NCI-H146 treated with DMSO at 0.1 percent for 48 hours (cell line): ENCODE measurements at regions not wholly inside any gene's neighbourhood (a gene's known extent, or its start where the extent isn't known, plus 50 kb on each side); places are given as distances from the start of the nearest gene placed in this dataset.

ENCODE experiments used
- DNase-seq: peaks from one replicate; lab custom pipeline; 2025; ENCODE audit not compliant: unreplicated experiment; lab: John Stamatoyannopoulos, UW

GRCh38 chr1:115233598-115233997, 104.5 kb downstream of the NGF start:
- DNase-seq, result no peak

- no peak for DNase-seq
Measured at GRCh38 chr1:115230281-115230680, 107.8 kb downstream of the NGF start.

- DNase-seq, result no peak
Measured at GRCh38 chr1:115229016-115229415, 109.0 kb downstream of the NGF start.

- DNase-seq, result no peak
Measured at GRCh38 chr1:115228191-115228590, 109.9 kb downstream of the NGF start.

GRCh38 chr1:115227346-115228082, 110.5 kb downstream of the NGF start:
- no peak for DNase-seq

GRCh38 chr1:115225993-115226685, 111.9 kb downstream of the NGF start:
- no peak for DNase-seq

GRCh38 chr1:115224636-115225035, 113.4 kb downstream of the NGF start:
- peak; percentile 46 for DNase-seq

GRCh38 chr1:115222616-115223402, 115.2 kb downstream of the NGF start:
- DNase-seq, result no peak

GRCh38 chr1:115220340-115221270, 117.4 kb downstream of the NGF start:
- no peak for DNase-seq

GRCh38 chr1:115219927-115220326, 118.1 kb downstream of the NGF start:
- no peak for DNase-seq

- DNase-seq, result no peak
Measured at GRCh38 chr1:115218699-115219098, 119.3 kb downstream of the NGF start.

- no peak for DNase-seq
Measured at GRCh38 chr1:115218034-115218405, 120.0 kb downstream of the NGF start.

GRCh38 chr1:115217150-115218033, 120.7 kb downstream of the NGF start:
- DNase-seq, result no peak

- no peak for DNase-seq
Measured at GRCh38 chr1:115215703-115216521, 122.1 kb downstream of the NGF start.

- no peak for DNase-seq
Measured at GRCh38 chr1:115215110-115215509, 122.9 kb downstream of the NGF start.

- DNase-seq, result no peak
Measured at GRCh38 chr1:115214098-115214497, 124.0 kb downstream of the NGF start.

GRCh38 chr1:115213130-115213529, 123.8 kb upstream of the TSPAN2 start:
- no peak for DNase-seq

- DNase-seq, result no peak
Measured at GRCh38 chr1:115211071-115211745, 121.9 kb upstream of the TSPAN2 start.
